GM23248 (cell line): ENCODE measurements at regions not wholly inside any gene's neighbourhood (a gene's known extent, or its start where the extent isn't known, plus 50 kb on each side); places are given as distances from the start of the nearest gene placed in this dataset.

Source experiments
- DNase-seq: peaks from one replicate; pipeline ENCODE4 v3.0.0-alpha.2; 2015
- H2AFZ ChIP-seq: fragments of 200-600 bp; sonication (generic); 2 replicates; pipeline ENCODE4 v1.6.1; 2016; ENCODE audit warnings: antibody characterized with exemption
- H3F3A ChIP-seq: fragments of 200-600 bp; sonication (generic); 2 replicates; pipeline ENCODE4 v1.6.1; 2016; ENCODE audit warnings: mild to moderate bottlenecking, antibody characterized with exemption, mixed run types; ENCODE audit not compliant: insufficient read depth
- H3K27ac ChIP-seq: fragments of 200-600 bp; sonication (generic); 2 replicates; pipeline ENCODE4 v1.5.1; 2016; ENCODE audit warnings: mild to moderate bottlenecking
- H3K27me3 ChIP-seq: fragments of 200-600 bp; sonication (generic); replicated peaks from 2 replicates; pipeline ENCODE4 v1.6.1; 2016; ENCODE audit warnings: mild to moderate bottlenecking; ENCODE audit not compliant: insufficient read depth
- H3K36me3 ChIP-seq: fragments of 200-600 bp; sonication (generic); 2 replicates; pipeline ENCODE4 v1.6.1; 2016; ENCODE audit warnings: low read depth, mild to moderate bottlenecking
- H3K4me1 ChIP-seq: fragments of 200-600 bp; sonication (generic); 2 replicates; pipeline ENCODE4 v1.6.1; 2016; ENCODE audit warnings: mild to moderate bottlenecking; ENCODE audit not compliant: insufficient read depth
- H3K4me2 ChIP-seq: fragments of 200-600 bp; sonication (generic); one replicate; pipeline ENCODE4 v1.6.1; 2016; ENCODE audit warnings: mild to moderate bottlenecking; ENCODE audit not compliant: unreplicated experiment
- H3K4me3 ChIP-seq: fragments of 200-600 bp; sonication (generic); 2 replicates; pipeline ENCODE4 v1.5.1; 2016; ENCODE audit warnings: mild to moderate bottlenecking
- H3K79me2 ChIP-seq: fragments of 200-600 bp; sonication (generic); 2 replicates; pipeline ENCODE4 v1.6.1; 2016; ENCODE audit warnings: mild to moderate bottlenecking; ENCODE audit not compliant: insufficient read depth
- H3K9ac ChIP-seq: fragments of 200-600 bp; sonication (generic); 2 replicates; pipeline ENCODE4 v1.6.1; 2016; ENCODE audit warnings: mild to moderate bottlenecking
- H3K9me2 ChIP-seq: fragments of 200-600 bp; sonication (generic); 2 replicates; pipeline ENCODE4 v1.6.1; 2016; ENCODE audit warnings: mixed run types, mild to moderate bottlenecking, moderate library complexity; ENCODE audit not compliant: insufficient read depth
- H3K9me3 ChIP-seq: fragments of 200-600 bp; sonication (generic); one replicate; pipeline ENCODE4 v1.6.1; 2017; ENCODE audit warnings: low read depth
- H4K20me1 ChIP-seq: fragments of 200-600 bp; sonication (generic); 2 replicates; pipeline ENCODE4 v1.6.0; 2016; ENCODE audit not compliant: insufficient read depth
- EZH2 ChIP-seq: fragments of 200-600 bp; sonication (generic); IDR thresholded peaks from 2 replicates; pipeline ENCODE4 v1.6.1; 2018; ENCODE audit warnings: antibody characterized with exemption, mild to moderate bottlenecking; ENCODE audit not compliant: insufficient read depth, poor library complexity, severe bottlenecking
- EZH2phosphoT487 ChIP-seq: fragments of 200-600 bp; sonication (generic); IDR thresholded peaks from 2 replicates; pipeline ENCODE4 v1.6.1; 2018; ENCODE audit warnings: antibody characterized with exemption, moderate library complexity, mild to moderate bottlenecking, low read depth; ENCODE audit not compliant: insufficient read depth
- WGBS, 2 experiments: methylation state at CpG; one replicate each; pipeline ENCODE4 v1.1.6; 2015 to 2017; ENCODE audit warnings: low lambda C conversion rate in 2 of 2, low coverage in 1 of 2; ENCODE audit errors: missing lambda C conversion rate in 2 of 2; 5-methylcytosine and 5-hydroxymethylcytosine counted together
- in situ Hi-C: fragments of 300-500 bp; cut with MboI; formaldehyde crosslinking; loops from 2 replicates; pipeline ENCODE4 v1.15.0; 2020

DNA sequence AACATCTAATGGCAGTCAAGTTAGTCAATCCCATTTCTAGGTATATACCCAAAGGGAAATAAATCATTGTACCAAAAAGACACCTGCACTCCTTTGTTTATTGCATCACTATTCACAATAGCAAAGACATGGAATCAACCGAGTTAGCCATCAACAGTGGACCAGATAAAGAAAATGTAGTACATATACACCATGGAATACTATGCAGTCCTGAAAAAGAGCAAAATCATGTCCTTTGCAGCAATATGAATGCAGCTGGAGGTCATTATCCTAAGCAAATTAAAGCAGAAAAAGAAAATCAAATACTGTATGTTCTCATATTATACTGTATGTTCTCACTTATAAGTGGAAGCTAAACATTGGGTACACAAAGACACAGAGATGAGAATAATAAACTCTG lies 204.0 kb downstream of the KCNJ2 start:
- in situ Hi-C loops = no loop called here
- TF ChIP-seq EZH2phosphoT487 (no peak), EZH2 (no peak)
- 27 to 33% methylated on average over 1 of the region's 1 CpG for WGBS, 2 experiments

DNA sequence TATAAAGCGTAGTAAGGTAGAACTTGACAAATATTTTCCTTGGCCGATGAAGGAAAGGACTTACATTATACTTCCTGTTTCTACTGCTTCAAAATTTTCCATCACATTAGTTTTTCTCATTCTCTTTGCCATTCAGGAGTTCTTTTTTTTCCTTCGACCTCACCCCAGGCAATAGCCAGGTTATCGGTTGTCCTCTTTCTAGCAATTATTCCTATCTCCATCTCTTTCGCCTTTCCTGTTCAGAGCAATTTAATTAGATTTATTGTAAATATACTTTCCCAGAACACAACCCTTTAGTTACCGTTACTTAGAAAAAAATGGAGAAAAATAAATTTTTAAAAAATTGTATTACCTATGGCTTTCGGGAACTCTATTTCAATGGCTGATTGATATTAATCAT lies 205.2 kb downstream of the KCNJ2 start:
- in situ Hi-C loops = no loop called here
- H3F3A ChIP-seq = no peaks in the 10 kb centered on the region
- H2AFZ ChIP-seq = no peak overlapping the region
- no peak for DNase-seq
- no peaks in the 10 kb centered on the region for H3K4me1 ChIP-seq
- H4K20me1 ChIP-seq = no peaks in the 10 kb centered on the region
- no peak overlapping the region for H3K4me3 ChIP-seq
- no peaks in the 10 kb centered on the region for H3K36me3 ChIP-seq
- no peak overlapping the region for H3K4me2 ChIP-seq
- no peaks in the 10 kb centered on the region for H3K9me2 ChIP-seq
- H3K27me3 ChIP-seq = no peaks in the 10 kb centered on the region
- 62 to 71% methylated on average over 7 of the region's 7 CpGs for WGBS, 2 experiments
- H3K79me2 ChIP-seq = no peaks in the 10 kb centered on the region
- no peak overlapping the region for H3K27ac ChIP-seq
- no peak overlapping the region for H3K9ac ChIP-seq
- no peaks in the 10 kb centered on the region for H3K9me3 ChIP-seq
- no peak for TF ChIP-seq EZH2
- no peak for TF ChIP-seq EZH2phosphoT487

More for the DNA sequence above, 204.0 kb downstream of the KCNJ2 start:
- no peaks in the 10 kb centered on the region for H3K36me3 ChIP-seq
- no peak overlapping the region for H3K4me3 ChIP-seq
- H3K9me2 ChIP-seq = no peaks in the 10 kb centered on the region
- H3K4me1 ChIP-seq = no peaks in the 10 kb centered on the region
- DNase-seq = no peak
- H3K9ac ChIP-seq = no peak overlapping the region
- H3K27me3 ChIP-seq = no peaks in the 10 kb centered on the region
- no peaks in the 10 kb centered on the region for H3F3A ChIP-seq
- H3K27ac ChIP-seq = no peak overlapping the region
- H2AFZ ChIP-seq = no peak overlapping the region
- H4K20me1 ChIP-seq = no peaks in the 10 kb centered on the region
- no peak overlapping the region for H3K4me2 ChIP-seq
- no peaks in the 10 kb centered on the region for H3K9me3 ChIP-seq
- no peaks in the 10 kb centered on the region for H3K79me2 ChIP-seq

DNA sequence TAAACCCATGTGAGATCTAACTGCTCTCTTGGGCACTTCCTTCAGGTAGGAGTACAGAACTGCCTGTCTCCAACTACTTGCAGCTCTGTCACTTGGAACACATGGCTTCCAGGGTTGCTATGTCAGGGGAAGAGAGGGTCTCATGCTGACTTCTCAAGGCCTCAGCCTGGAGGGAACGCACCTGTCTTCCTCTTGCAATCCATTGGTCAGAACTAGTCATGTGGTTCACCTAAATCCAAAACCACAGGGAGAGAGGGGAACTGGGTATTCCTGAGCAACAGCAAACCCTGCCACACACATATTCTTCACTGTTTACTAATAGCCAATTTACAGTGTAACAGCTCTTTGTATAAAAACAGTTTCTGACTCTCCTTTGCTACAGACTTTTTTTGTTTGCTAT lies 206.1 kb downstream of the KCNJ2 start:
- H3K79me2 ChIP-seq = no peaks in the 10 kb centered on the region
- H3K36me3 ChIP-seq = no peaks in the 10 kb centered on the region
- TF ChIP-seq EZH2phosphoT487 (no peak), EZH2 (no peak)
- H3K4me3 ChIP-seq = no peak overlapping the region
- H3K4me2 ChIP-seq = no peak overlapping the region
- H3F3A ChIP-seq = no peaks in the 10 kb centered on the region
- no peak overlapping the region for H2AFZ ChIP-seq
- H4K20me1 ChIP-seq = no peaks in the 10 kb centered on the region
- in situ Hi-C loops = no loop called here
- H3K27me3 ChIP-seq = no peaks in the 10 kb centered on the region
- no peak overlapping the region for H3K9ac ChIP-seq
- H3K9me2 ChIP-seq = no peaks in the 10 kb centered on the region
- WGBS, 2 experiments = 56 to 79% methylated on average over 1 of the region's 1 CpG
- H3K4me1 ChIP-seq = no peaks in the 10 kb centered on the region
- no peak overlapping the region for H3K27ac ChIP-seq
- DNase-seq = no peak
- no peaks in the 10 kb centered on the region for H3K9me3 ChIP-seq

DNA sequence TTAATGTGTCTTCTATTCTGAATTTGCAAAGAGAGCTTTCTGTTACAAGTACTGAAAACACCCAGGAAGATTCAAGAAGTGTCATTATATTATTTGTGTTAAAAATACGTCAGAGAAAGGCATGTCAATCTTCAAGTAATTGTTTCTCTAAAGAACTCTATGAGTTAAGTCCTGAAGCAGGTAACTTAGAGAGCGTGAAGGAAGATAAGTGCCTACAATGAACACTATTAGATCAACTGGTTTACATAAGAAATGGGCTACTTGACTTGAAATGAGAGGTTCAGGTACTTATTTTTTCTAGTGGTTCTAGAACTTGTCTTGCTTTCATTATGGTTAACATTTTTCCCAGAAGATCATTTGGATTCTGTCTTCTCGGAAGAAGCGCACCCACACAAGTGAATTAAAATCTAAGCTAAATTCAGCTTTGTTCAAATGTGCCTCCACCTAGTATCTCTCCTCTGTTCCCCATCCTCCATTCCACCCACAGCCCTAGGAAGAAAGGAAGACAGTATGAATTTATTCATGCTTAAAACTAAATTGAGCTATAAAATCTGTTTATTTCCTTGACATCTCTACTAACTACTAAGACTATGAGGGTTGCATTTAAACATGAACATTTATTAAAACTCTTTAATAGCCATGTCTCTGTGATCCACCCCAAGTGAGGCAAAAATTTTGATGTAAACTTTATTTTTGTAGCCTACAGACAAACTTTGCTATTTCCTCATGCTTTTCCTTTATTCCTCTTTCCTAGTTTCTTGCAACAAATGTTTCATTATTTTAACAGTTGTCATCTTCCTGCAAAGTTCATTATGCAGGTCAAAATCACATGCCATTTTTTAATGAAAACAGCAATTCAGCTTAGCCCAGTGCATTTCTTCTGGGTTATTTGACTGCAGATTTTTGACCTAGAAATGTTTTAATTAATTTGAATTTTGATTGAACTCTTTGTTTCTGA lies 206.8 kb downstream of the KCNJ2 start:
- H3K4me2 ChIP-seq = no peak overlapping the region
- no peaks in the 10 kb centered on the region for H3K9me2 ChIP-seq
- WGBS, 2 experiments = 70 to 74% methylated on average over 4 of the region's 4 CpGs
- in situ Hi-C loops = no loop called here
- H3K4me3 ChIP-seq = no peak overlapping the region
- no peaks in the 10 kb centered on the region for H3K27me3 ChIP-seq
- no peak overlapping the region for H3K9ac ChIP-seq
- no peaks in the 10 kb centered on the region for H3K36me3 ChIP-seq
- no peak for TF ChIP-seq EZH2
- TF ChIP-seq EZH2phosphoT487 = no peak
- no peak for DNase-seq
- no peaks in the 10 kb centered on the region for H3K9me3 ChIP-seq
- no peak overlapping the region for H2AFZ ChIP-seq
- no peaks in the 10 kb centered on the region for H4K20me1 ChIP-seq
- no peaks in the 10 kb centered on the region for H3F3A ChIP-seq
- H3K27ac ChIP-seq = no peak overlapping the region
- H3K4me1 ChIP-seq = no peaks in the 10 kb centered on the region
- H3K79me2 ChIP-seq = no peaks in the 10 kb centered on the region
